PC-9 (cell line): ENCODE measurements at regions not wholly inside any gene's neighbourhood (a gene's known extent, or its start where the extent isn't known, plus 50 kb on each side); places are given as distances from the start of the nearest gene placed in this dataset.

Experiments
- CTCF ChIP-seq: fragments of 200-600 bp; sonication (generic); conservative IDR thresholded peaks from 2 replicates; pipeline ENCODE4 v1.6.1; 2017; ENCODE audit warnings: mixed run types, antibody characterized with exemption, mild to moderate bottlenecking, moderate library complexity
- EZH2 ChIP-seq: fragments of 200-600 bp; sonication (generic); IDR thresholded peaks from 2 replicates; pipeline ENCODE4 v1.8.0; 2017; ENCODE audit warnings: antibody characterized with exemption, low read depth

GRCh38 chr5:42032137-42032536, 107.1 kb downstream of the FBXO4 start:
- no peak for TF ChIP-seq CTCF
- TF ChIP-seq EZH2, result no peak
